ENCODE measurements at regions not wholly inside any gene's neighbourhood (a gene's known extent, or its start where the extent isn't known, plus 50 kb on each side); places are given as distances from the start of the nearest gene placed in this dataset.

DNA sequence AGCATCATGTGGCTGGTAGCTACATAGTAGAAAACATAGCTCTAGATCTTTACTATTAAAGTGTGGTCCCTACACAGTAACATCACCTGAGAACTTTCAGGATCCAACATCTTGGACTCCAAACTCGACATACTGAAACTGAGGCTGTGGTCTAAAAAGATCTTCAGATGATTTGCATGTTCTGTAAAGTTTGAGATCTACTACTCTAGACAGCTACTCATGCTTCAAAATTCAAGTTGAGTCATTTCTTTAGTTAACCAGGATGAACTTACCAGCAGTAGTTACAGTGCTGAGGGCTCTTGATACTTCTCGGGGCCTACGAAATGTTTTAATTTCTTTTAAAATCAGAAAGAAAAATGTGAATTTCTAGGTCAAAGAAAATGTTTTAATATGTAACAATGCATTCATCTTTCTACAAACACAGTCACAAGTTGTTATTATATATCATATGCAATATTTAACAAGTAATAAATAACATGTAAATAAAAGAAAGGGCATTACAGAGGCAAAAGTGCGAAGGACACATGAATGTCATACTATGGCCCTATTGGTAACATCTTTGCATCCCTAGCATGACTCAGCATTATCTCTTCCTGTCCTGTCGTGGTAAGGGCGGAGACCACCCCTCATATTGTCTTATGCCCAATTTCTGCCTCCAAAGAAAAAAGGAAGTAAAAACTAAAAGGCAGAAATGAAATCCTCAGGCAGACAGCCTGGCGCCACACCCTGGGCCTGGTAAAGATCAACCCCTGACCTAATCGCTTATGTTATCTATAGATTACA lies 563.9 kb upstream of the TLE4 start:
- Histone ChIP-seq H3K4me1 (ENCODE audit: control insufficient read depth in 1 of 2, insufficient read depth in 2 of 2, low read length in 2 of 2) (no peaks in the 10 kb centered on the region), H3K4me3 (replicated peaks in 1 of 3; ENCODE audit: low read depth in 2 of 3, low read length in 3 of 3) (no peak overlapping the region), H3K27ac (ENCODE audit: low read depth in 1 of 2, low read length in 2 of 2) (no peak overlapping the region), H3K27me3 (ENCODE audit: control insufficient read depth in 2 of 2, insufficient read depth in 2 of 2, low read length in 2 of 2) (no peaks in the 10 kb centered on the region), H3K9me3 (replicated peaks in 1 of 2; ENCODE audit: control insufficient read depth in 1 of 2, insufficient read depth in 1 of 2, low read length in 2 of 2) (peaks cover 0 to 3% of the 10 kb centered on the region in 2 donors), H3K9ac (ENCODE audit: insufficient read depth, low read length, poor library complexity, severe bottlenecking) (no peak overlapping the region), H3K36me3 (replicated peaks in 1 of 2; ENCODE audit: control insufficient read depth in 1 of 2, insufficient read depth in 2 of 2, low read length in 2 of 2) (no peaks in the 10 kb centered on the region), H4K20me1 (ENCODE audit: insufficient read depth, low read length) (no peaks in the 10 kb centered on the region), H2AFZ (ENCODE audit: insufficient read depth, low read depth, low read length, poor library complexity, severe bottlenecking) (no peak overlapping the region), H3K79me2 (ENCODE audit: insufficient read depth, low read length) (no peaks in the 10 kb centered on the region), H3K4me2 (replicated peaks; ENCODE audit: extremely low read depth, low read length, poor library complexity, severe bottlenecking) (no peak overlapping the region)
- DNase-seq, result no peak
- Mint-ChIP-seq H3K9me3 (peaks cover 0 to 7% (median 3%) of the 10 kb centered on the region in 7 donors), H3K36me3 (no peaks in the 10 kb centered on the region), H3K27ac (no peak overlapping the region), H3K27me3 (ENCODE audit: low read depth in 3 of 3) (no peaks in the 10 kb centered on the region), H3K4me1 (peaks cover 5% of the 10 kb centered on the region), H3K4me3 (no peak overlapping the region)
- 50% methylated on average over 2 of the region's 8 CpGs for WGBS (ENCODE audit: insufficient coverage)
- TF ChIP-seq, protein P1, sequence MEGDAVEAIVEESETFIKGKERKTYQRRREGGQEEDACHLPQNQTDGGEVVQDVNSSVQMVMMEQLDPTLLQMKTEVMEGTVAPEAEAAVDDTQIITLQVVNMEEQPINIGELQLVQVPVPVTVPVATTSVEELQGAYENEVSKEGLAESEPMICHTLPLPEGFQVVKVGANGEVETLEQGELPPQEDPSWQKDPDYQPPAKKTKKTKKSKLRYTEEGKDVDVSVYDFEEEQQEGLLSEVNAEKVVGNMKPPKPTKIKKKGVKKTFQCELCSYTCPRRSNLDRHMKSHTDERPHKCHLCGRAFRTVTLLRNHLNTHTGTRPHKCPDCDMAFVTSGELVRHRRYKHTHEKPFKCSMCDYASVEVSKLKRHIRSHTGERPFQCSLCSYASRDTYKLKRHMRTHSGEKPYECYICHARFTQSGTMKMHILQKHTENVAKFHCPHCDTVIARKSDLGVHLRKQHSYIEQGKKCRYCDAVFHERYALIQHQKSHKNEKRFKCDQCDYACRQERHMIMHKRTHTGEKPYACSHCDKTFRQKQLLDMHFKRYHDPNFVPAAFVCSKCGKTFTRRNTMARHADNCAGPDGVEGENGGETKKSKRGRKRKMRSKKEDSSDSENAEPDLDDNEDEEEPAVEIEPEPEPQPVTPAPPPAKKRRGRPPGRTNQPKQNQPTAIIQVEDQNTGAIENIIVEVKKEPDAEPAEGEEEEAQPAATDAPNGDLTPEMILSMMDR (IDR thresholded peaks at IDR 0.05), result no peak
- intact Hi-C loops (cut with micrococcal nuclease), result no loop called here

DNA sequence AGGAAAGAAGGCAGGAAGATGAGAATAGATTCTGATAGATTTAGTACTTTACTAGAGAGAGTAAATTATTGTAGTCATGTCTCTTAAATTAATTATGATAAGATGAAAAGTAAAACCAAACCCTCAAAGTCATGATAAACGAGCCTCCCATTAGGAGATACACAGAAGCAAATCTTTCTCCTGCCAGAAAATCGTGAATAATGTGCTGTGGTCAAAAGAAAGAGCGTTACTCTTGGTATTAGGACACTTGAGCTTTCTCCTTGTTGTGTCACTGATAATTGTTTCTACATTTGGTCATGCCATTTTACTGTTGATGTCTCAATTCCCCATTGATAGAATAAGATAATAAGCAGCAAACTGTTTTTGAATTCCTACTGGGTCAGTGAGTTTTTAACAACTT lies 562.8 kb upstream of the TLE4 start:
- Histone ChIP-seq H3K36me3 (replicated peaks in 1 of 2; ENCODE audit: control insufficient read depth in 1 of 2, insufficient read depth in 2 of 2, low read length in 2 of 2) (no peaks in the 10 kb centered on the region), H3K27ac (ENCODE audit: low read depth in 1 of 2, low read length in 2 of 2) (no peak overlapping the region), H3K79me2 (ENCODE audit: insufficient read depth, low read length) (no peaks in the 10 kb centered on the region), H2AFZ (ENCODE audit: insufficient read depth, low read depth, low read length, poor library complexity, severe bottlenecking) (no peak overlapping the region), H3K9ac (ENCODE audit: insufficient read depth, low read length, poor library complexity, severe bottlenecking) (no peak overlapping the region), H3K4me1 (ENCODE audit: control insufficient read depth in 1 of 2, insufficient read depth in 2 of 2, low read length in 2 of 2) (no peaks in the 10 kb centered on the region), H4K20me1 (ENCODE audit: insufficient read depth, low read length) (no peaks in the 10 kb centered on the region), H3K9me3 (replicated peaks in 1 of 2; ENCODE audit: control insufficient read depth in 1 of 2, insufficient read depth in 1 of 2, low read length in 2 of 2) (peaks cover 0 to 3% of the 10 kb centered on the region in 2 donors), H3K27me3 (ENCODE audit: control insufficient read depth in 2 of 2, insufficient read depth in 2 of 2, low read length in 2 of 2) (no peaks in the 10 kb centered on the region), H3K4me2 (replicated peaks; ENCODE audit: extremely low read depth, low read length, poor library complexity, severe bottlenecking) (no peak overlapping the region), H3K4me3 (replicated peaks in 1 of 3; ENCODE audit: low read depth in 2 of 3, low read length in 3 of 3) (no peak overlapping the region)
- no CpG with 5 or more reads among the region's 3 CpGs for WGBS (ENCODE audit: insufficient coverage)
- no peak overlapping the region for H3K27ac Mint-ChIP-seq
- no peak overlapping the region for H3K4me3 Mint-ChIP-seq
- intact Hi-C loops (cut with micrococcal nuclease), result no loop called here
- peaks cover 0 to 7% (median 3%) of the 10 kb centered on the region in 7 donors for H3K9me3 Mint-ChIP-seq
- H3K36me3 Mint-ChIP-seq, result no peaks in the 10 kb centered on the region
- TF ChIP-seq, protein P1 (IDR thresholded peaks at IDR 0.05), result no peak
- no peaks in the 10 kb centered on the region for H3K27me3 Mint-ChIP-seq (ENCODE audit: low read depth in 3 of 3)
- peaks cover 5% of the 10 kb centered on the region for H3K4me1 Mint-ChIP-seq
- no peak for DNase-seq

Measured in CD14-positive monocyte (primary cell).